GM23338 (cell line): ENCODE measurements at regions not wholly inside any gene's neighbourhood (a gene's known extent, or its start where the extent isn't known, plus 50 kb on each side); places are given as distances from the start of the nearest gene placed in this dataset.

Source experiments
- ATAC-seq: fragments of 200-7000 bp; cut with Tn5 transposase; 3 replicates; pipeline ENCODE4 v1.9.1; 2020
- DNase-seq: peaks from one replicate; pipeline ENCODE4 v3.0.0-alpha.2; 2015; ENCODE audit warnings: low spot score
- H2AFZ ChIP-seq: fragments of 200-600 bp; sonication (generic); 2 replicates; pipeline ENCODE4 v1.8.0; 2016; ENCODE audit warnings: antibody characterized with exemption, mild to moderate bottlenecking, moderate library complexity
- H3F3A ChIP-seq: fragments of 200-600 bp; sonication (generic); replicated peaks from 2 replicates; pipeline ENCODE4 v1.8.0; 2017; ENCODE audit warnings: antibody characterized with exemption, mixed run types, low read depth
- H3K27ac ChIP-seq: fragments of 200-600 bp; sonication (generic); 2 replicates; pipeline ENCODE4 v1.6.1; 2016; ENCODE audit warnings: low read depth
- H3K27me3 ChIP-seq: fragments of 200-600 bp; sonication (generic); 2 replicates; pipeline ENCODE4 v1.8.0; 2016; ENCODE audit warnings: mild to moderate bottlenecking, mixed run types, moderate library complexity; ENCODE audit not compliant: insufficient read depth
- H3K36me3 ChIP-seq: fragments of 200-600 bp; sonication (generic); 2 replicates; pipeline ENCODE4 v1.8.0; 2016; ENCODE audit warnings: mild to moderate bottlenecking; ENCODE audit not compliant: insufficient read depth
- H3K4me1 ChIP-seq: fragments of 200-600 bp; sonication (generic); 2 replicates; pipeline ENCODE4 v1.8.0; 2016; ENCODE audit warnings: mild to moderate bottlenecking, moderate library complexity; ENCODE audit not compliant: insufficient read depth
- H3K4me2 ChIP-seq: fragments of 200-600 bp; sonication (generic); 2 replicates; pipeline ENCODE4 v1.7.1; 2017; ENCODE audit warnings: mixed run types
- H3K4me3 ChIP-seq: fragments of 200-600 bp; sonication (generic); 2 replicates; pipeline ENCODE4 v1.6.1; 2016; ENCODE audit warnings: mixed run types
- H3K79me2 ChIP-seq: fragments of 200-600 bp; sonication (generic); replicated peaks from 2 replicates; pipeline ENCODE4 v1.8.0; 2017; ENCODE audit warnings: mild to moderate bottlenecking; ENCODE audit not compliant: insufficient read depth
- H3K9me2 ChIP-seq: fragments of 200-600 bp; sonication (generic); 2 replicates; pipeline ENCODE4 v1.8.0; 2017; ENCODE audit not compliant: insufficient read depth
- H4K20me1 ChIP-seq: fragments of 200-600 bp; sonication (generic); replicated peaks from 2 replicates; pipeline ENCODE4 v1.8.0; 2017; ENCODE audit warnings: mild to moderate bottlenecking; ENCODE audit not compliant: insufficient read depth
- H3K27ac Mint-ChIP-seq: 2 replicates; pipeline ENCODE4 v1.8.0; 2020; ENCODE audit warnings: inconsistent platforms, mild to moderate bottlenecking, moderate library complexity, mixed read lengths
- H3K27me3 Mint-ChIP-seq: 3 replicates; pipeline ENCODE4 v1.8.0; 2022; ENCODE audit warnings: low read depth, mild to moderate bottlenecking, moderate library complexity, mixed read lengths, inconsistent platforms; ENCODE audit not compliant: insufficient read depth, poor library complexity
- H3K36me3 Mint-ChIP-seq: 3 replicates; pipeline ENCODE4 v1.8.0; 2021; ENCODE audit warnings: low read depth, mild to moderate bottlenecking, inconsistent platforms, moderate library complexity, mixed read lengths
- H3K4me1 Mint-ChIP-seq: 3 replicates; pipeline ENCODE4 v1.8.0; 2020; ENCODE audit warnings: mild to moderate bottlenecking, inconsistent platforms, mixed read lengths
- H3K4me3 Mint-ChIP-seq: 3 replicates; pipeline ENCODE4 v1.8.0; 2021; ENCODE audit warnings: moderate library complexity, mild to moderate bottlenecking, inconsistent platforms, mixed read lengths
- H3K9me3 Mint-ChIP-seq: 3 replicates; pipeline ENCODE4 v1.8.0; 2020; ENCODE audit warnings: moderate library complexity, mild to moderate bottlenecking, inconsistent platforms, mixed read lengths
- CREB1 ChIP-seq: fragments of 250-450 bp; sonication (Bioruptor Pico); IDR thresholded peaks from 2 replicates; pipeline ENCODE4 v1.5.0; 2020; ENCODE audit warnings: low read depth, mild to moderate bottlenecking, moderate library complexity
- NANOG ChIP-seq: IDR thresholded peaks from 2 replicates; pipeline ENCODE4 v1.6.1; 2016; ENCODE audit warnings: antibody characterized with exemption, borderline replicate concordance
- POLR2AphosphoS5 ChIP-seq: IDR thresholded peaks from 2 replicates; pipeline ENCODE4 v1.6.1; 2016; ENCODE audit warnings: antibody characterized with exemption, low read depth
- STAT1 ChIP-seq: IDR thresholded peaks from one replicate; pipeline ENCODE4 v1.6.1; 2016; ENCODE audit warnings: antibody characterized with exemption; ENCODE audit not compliant: unreplicated experiment
- ZNF114 ChIP-seq: fragments of 250-450 bp; sonication (Bioruptor Pico); IDR thresholded peaks from 2 replicates; pipeline ENCODE4 v1.5.0; 2020; ENCODE audit warnings: mild to moderate bottlenecking, moderate library complexity
- ZNF331 ChIP-seq: fragments of 250-450 bp; sonication (Bioruptor Pico); IDR thresholded peaks from 2 replicates; pipeline ENCODE4 v1.5.0; 2020; ENCODE audit warnings: low read depth, mild to moderate bottlenecking, moderate library complexity
- TF ChIP-seq, protein P1 (sequence below), 2 experiments: fragments of 200-600 bp in 1 of 2; sonication (generic) in 1 of 2; conservative IDR thresholded peaks; 2 replicates each; pipeline versions ENCODE4 v1.5.1 to v1.6.1; 2016 to 2017; ENCODE audit warnings: antibody characterized with exemption in 2 of 2, low read depth in 2 of 2, mild to moderate bottlenecking in 2 of 2, moderate library complexity in 1 of 2
- TF ChIP-seq, protein P2 (sequence below): IDR thresholded peaks from 2 replicates; pipeline ENCODE4 v1.6.1; 2016; ENCODE audit warnings: antibody characterized with exemption
- TF ChIP-seq, protein P3 (sequence below): IDR thresholded peaks from one replicate; pipeline ENCODE4 v1.6.1; 2018; ENCODE audit warnings: antibody characterized with exemption; ENCODE audit not compliant: unreplicated experiment

DNA sequence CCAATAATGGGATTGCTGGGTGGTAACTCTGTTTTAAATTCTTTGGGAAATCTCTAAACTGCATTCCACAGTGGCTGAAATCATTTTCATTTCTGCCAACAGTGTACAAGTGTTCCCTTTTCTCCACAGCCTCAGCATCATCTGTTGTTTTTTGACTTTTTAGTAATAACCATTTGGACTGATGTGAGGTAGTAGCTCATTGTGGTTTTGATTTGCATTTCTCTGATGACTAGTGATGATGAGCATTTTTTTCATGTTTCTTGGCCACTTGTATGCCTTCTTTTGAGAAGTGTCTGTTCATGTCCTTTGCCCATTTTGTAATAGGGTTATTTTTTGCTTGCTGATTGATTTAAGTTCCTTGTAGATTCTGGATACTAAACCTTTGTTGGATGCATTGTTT, 131.9 kb upstream of the B3GALT2 start:
- TF ChIP-seq NANOG (no peak), CREB1 (no peak), ZNF114 (CRISPR knock-in tag) (no peak), POLR2AphosphoS5 (no peak), STAT1 (no peak)
- TF ChIP-seq, protein P1, sequence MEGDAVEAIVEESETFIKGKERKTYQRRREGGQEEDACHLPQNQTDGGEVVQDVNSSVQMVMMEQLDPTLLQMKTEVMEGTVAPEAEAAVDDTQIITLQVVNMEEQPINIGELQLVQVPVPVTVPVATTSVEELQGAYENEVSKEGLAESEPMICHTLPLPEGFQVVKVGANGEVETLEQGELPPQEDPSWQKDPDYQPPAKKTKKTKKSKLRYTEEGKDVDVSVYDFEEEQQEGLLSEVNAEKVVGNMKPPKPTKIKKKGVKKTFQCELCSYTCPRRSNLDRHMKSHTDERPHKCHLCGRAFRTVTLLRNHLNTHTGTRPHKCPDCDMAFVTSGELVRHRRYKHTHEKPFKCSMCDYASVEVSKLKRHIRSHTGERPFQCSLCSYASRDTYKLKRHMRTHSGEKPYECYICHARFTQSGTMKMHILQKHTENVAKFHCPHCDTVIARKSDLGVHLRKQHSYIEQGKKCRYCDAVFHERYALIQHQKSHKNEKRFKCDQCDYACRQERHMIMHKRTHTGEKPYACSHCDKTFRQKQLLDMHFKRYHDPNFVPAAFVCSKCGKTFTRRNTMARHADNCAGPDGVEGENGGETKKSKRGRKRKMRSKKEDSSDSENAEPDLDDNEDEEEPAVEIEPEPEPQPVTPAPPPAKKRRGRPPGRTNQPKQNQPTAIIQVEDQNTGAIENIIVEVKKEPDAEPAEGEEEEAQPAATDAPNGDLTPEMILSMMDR (conservative IDR thresholded peaks at IDR 0.05; ENCODE audit: low read depth in 2 of 2) = no peak
- TF ChIP-seq, protein P2, sequence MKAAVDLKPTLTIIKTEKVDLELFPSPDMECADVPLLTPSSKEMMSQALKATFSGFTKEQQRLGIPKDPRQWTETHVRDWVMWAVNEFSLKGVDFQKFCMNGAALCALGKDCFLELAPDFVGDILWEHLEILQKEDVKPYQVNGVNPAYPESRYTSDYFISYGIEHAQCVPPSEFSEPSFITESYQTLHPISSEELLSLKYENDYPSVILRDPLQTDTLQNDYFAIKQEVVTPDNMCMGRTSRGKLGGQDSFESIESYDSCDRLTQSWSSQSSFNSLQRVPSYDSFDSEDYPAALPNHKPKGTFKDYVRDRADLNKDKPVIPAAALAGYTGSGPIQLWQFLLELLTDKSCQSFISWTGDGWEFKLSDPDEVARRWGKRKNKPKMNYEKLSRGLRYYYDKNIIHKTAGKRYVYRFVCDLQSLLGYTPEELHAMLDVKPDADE = no peak
- H3K79me2 ChIP-seq = no peaks in the 10 kb centered on the region
- no peaks in the 10 kb centered on the region for H3K27me3 ChIP-seq
- no peaks in the 10 kb centered on the region for H3K4me1 ChIP-seq
- H2AFZ ChIP-seq = no peak overlapping the region
- no peaks in the 10 kb centered on the region for H3K9me2 ChIP-seq
- no peaks in the 10 kb centered on the region for H3K36me3 ChIP-seq
- no peaks in the 10 kb centered on the region for H3K27me3 Mint-ChIP-seq
- no peak for ATAC-seq
- no peaks in the 10 kb centered on the region for H3K4me1 Mint-ChIP-seq
- H3K4me2 ChIP-seq = no peak overlapping the region
- H3K27ac ChIP-seq = no peak overlapping the region
- H3K4me3 ChIP-seq = no peak overlapping the region
- H3F3A ChIP-seq = no peaks in the 10 kb centered on the region
- H3K4me3 Mint-ChIP-seq = no peak overlapping the region
- H3K27ac Mint-ChIP-seq = no peak overlapping the region
- no peaks in the 10 kb centered on the region for H4K20me1 ChIP-seq
- H3K36me3 Mint-ChIP-seq = no peaks in the 10 kb centered on the region
- DNase-seq = no peak
- H3K9me3 Mint-ChIP-seq = no peaks in the 10 kb centered on the region

DNA sequence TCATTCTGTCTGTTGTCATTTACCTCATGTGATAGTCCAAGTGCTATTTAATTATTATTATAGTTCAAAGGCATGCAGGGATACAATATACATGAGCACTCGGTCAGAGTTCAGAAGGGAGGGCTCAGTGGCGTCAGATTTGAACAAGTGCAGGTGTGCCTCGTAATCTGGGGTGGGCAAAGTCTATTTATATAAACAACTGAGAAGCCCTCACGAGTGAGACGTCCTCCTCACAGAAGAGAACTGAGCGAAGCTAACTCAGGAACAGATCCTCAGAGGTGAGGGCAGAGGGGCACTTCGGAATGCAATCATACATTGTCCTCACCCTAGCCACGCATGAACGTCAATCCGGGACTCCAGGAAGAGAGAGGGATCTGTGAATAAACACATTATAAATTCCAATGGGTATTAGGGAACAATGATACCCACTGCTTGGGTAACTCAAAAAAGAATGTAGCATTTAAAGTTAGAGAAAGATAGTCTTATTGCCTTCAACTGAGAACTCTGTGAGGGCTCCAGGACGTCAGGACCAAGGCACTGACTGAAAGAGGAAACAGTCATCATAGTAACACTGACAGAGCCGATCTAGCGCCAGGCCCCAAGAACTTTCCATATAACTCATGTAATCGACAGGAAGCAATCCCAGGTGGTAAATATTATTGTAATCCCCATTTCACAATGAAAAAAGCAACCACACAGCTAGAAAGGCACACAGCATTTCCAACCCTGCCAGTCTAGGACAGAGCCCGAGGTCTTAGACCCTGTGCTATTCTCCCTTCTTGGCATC, 127.1 kb upstream of the B3GALT2 start:
- H3K79me2 ChIP-seq = no peaks in the 10 kb centered on the region
- Mint-ChIP-seq H3K27me3 (no peaks in the 10 kb centered on the region), H3K9me3 (no peaks in the 10 kb centered on the region), H3K36me3 (no peaks in the 10 kb centered on the region), H3K27ac (no peak overlapping the region), H3K4me1 (no peaks in the 10 kb centered on the region; the same call in 2 of the 3 replicates), H3K4me3 (no peak overlapping the region)
- H2AFZ ChIP-seq = no peak overlapping the region
- ATAC-seq (no peak), DNase-seq (no peak)
- no peaks in the 10 kb centered on the region for H3F3A ChIP-seq
- H3K4me3 ChIP-seq = no peak overlapping the region
- H3K27me3 ChIP-seq = no peaks in the 10 kb centered on the region
- H3K9me2 ChIP-seq = no peaks in the 10 kb centered on the region
- no peaks in the 10 kb centered on the region for H3K4me1 ChIP-seq
- H4K20me1 ChIP-seq = no peaks in the 10 kb centered on the region
- H3K4me2 ChIP-seq = no peak overlapping the region
- H3K27ac ChIP-seq = no peak overlapping the region
- TF ChIP-seq ZNF331 = no peak
- TF ChIP-seq, protein P2 = no peak
- TF ChIP-seq POLR2AphosphoS5 = no peak
- no peak for TF ChIP-seq STAT1
- TF ChIP-seq, protein P3, sequence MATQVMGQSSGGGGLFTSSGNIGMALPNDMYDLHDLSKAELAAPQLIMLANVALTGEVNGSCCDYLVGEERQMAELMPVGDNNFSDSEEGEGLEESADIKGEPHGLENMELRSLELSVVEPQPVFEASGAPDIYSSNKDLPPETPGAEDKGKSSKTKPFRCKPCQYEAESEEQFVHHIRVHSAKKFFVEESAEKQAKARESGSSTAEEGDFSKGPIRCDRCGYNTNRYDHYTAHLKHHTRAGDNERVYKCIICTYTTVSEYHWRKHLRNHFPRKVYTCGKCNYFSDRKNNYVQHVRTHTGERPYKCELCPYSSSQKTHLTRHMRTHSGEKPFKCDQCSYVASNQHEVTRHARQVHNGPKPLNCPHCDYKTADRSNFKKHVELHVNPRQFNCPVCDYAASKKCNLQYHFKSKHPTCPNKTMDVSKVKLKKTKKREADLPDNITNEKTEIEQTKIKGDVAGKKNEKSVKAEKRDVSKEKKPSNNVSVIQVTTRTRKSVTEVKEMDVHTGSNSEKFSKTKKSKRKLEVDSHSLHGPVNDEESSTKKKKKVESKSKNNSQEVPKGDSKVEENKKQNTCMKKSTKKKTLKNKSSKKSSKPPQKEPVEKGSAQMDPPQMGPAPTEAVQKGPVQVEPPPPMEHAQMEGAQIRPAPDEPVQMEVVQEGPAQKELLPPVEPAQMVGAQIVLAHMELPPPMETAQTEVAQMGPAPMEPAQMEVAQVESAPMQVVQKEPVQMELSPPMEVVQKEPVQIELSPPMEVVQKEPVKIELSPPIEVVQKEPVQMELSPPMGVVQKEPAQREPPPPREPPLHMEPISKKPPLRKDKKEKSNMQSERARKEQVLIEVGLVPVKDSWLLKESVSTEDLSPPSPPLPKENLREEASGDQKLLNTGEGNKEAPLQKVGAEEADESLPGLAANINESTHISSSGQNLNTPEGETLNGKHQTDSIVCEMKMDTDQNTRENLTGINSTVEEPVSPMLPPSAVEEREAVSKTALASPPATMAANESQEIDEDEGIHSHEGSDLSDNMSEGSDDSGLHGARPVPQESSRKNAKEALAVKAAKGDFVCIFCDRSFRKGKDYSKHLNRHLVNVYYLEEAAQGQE = no peak
- TF ChIP-seq NANOG = no peak
- TF ChIP-seq, protein P1 (conservative IDR thresholded peaks at IDR 0.05; ENCODE audit: low read depth in 2 of 2) = no peak
- H3K36me3 ChIP-seq = no peaks in the 10 kb centered on the region
